ENCODE measurements at regions not wholly inside any gene's neighbourhood (a gene's known extent, or its start where the extent isn't known, plus 50 kb on each side); places are given as distances from the start of the nearest gene placed in this dataset.
"Not testable (repeated sequence)": the region's sequence is repeated elsewhere in the genome, so short reads cannot be mapped to it uniquely, and the experiment has no call there.

DNA sequence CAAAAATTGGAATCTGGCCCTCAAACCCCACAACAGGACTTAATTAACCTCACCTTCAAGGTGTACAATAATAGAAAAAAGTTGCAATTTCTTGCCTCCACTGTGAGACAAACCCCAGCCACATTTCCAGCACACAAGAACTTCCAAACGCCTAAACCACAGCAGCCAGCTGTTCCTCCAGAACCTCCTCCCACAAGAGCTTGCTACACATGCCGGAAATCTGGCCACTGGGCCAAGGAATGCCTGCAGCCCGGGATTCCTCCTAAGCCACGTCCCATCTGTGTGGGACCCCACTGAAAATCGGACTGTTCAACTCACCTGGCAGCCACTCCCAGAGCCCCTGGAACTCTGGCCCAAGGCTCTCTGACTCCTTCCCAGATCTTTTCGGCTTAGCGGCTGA, 315.9 kb upstream of the EDIL3 start:
- TF ChIP-seq, protein P1, sequence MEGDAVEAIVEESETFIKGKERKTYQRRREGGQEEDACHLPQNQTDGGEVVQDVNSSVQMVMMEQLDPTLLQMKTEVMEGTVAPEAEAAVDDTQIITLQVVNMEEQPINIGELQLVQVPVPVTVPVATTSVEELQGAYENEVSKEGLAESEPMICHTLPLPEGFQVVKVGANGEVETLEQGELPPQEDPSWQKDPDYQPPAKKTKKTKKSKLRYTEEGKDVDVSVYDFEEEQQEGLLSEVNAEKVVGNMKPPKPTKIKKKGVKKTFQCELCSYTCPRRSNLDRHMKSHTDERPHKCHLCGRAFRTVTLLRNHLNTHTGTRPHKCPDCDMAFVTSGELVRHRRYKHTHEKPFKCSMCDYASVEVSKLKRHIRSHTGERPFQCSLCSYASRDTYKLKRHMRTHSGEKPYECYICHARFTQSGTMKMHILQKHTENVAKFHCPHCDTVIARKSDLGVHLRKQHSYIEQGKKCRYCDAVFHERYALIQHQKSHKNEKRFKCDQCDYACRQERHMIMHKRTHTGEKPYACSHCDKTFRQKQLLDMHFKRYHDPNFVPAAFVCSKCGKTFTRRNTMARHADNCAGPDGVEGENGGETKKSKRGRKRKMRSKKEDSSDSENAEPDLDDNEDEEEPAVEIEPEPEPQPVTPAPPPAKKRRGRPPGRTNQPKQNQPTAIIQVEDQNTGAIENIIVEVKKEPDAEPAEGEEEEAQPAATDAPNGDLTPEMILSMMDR (IDR thresholded peaks at IDR 0.05), result not testable (repeated sequence)
- not testable (repeated sequence) for TF ChIP-seq POLR2A (IDR thresholded peaks at IDR 0.05)

Data from ovary (tissue), 3 donors.